IPS DF 6.9 (cell line): ENCODE measurements at regions not wholly inside any gene's neighbourhood (a gene's known extent, or its start where the extent isn't known, plus 50 kb on each side); places are given as distances from the start of the nearest gene placed in this dataset.

Experiments used
- DNase-seq: peaks from one replicate; pipeline ENCODE4 v3.0.0-alpha.2; 2013; ENCODE audit warnings: low read depth, low spot score
- H3K27ac ChIP-seq: one replicate; pipeline ENCODE4 v1.5.1; 2013; ENCODE audit warnings: low read length, control low read depth
- H3K27me3 ChIP-seq: 2 replicates; pipeline ENCODE4 v1.6.1; 2013; ENCODE audit warnings: mild to moderate bottlenecking, low read length; ENCODE audit not compliant: control insufficient read depth, insufficient read depth
- H3K36me3 ChIP-seq: 2 replicates; pipeline ENCODE4 v1.6.1; 2013; ENCODE audit warnings: low read length; ENCODE audit not compliant: control insufficient read depth, insufficient read depth
- H3K4me1 ChIP-seq: 2 replicates; pipeline ENCODE4 v1.6.1; 2013; ENCODE audit warnings: low read length; ENCODE audit not compliant: control insufficient read depth, insufficient read depth
- H3K4me3 ChIP-seq: 2 replicates; pipeline ENCODE4 v1.5.1; 2013; ENCODE audit warnings: mild to moderate bottlenecking, low read length
- H3K9me3 ChIP-seq: 2 replicates; pipeline ENCODE4 v1.6.1; 2013; ENCODE audit warnings: low read length, inconsistent platforms; ENCODE audit not compliant: control insufficient read depth, insufficient read depth
- WGBS: extraction: QIAGEN DNeasy Blood & Tissue Kit; methylation state at CpG from one replicate; pipeline ENCODE4 v1.1.7; 2013; ENCODE audit warnings: mixed read lengths, missing lambda C conversion rate; ENCODE audit not compliant: insufficient read length, insufficient coverage; 5-methylcytosine and 5-hydroxymethylcytosine counted together

- Histone ChIP-seq H3K27ac (no peak overlapping the region), H3K9me3 (no peaks in the 10 kb centered on the region), H3K36me3 (no peaks in the 10 kb centered on the region), H3K4me3 (no peak overlapping the region), H3K27me3 (no peaks in the 10 kb centered on the region), H3K4me1 (no peaks in the 10 kb centered on the region; the same call in 1 of the 2 replicates)
- no peak for DNase-seq
- WGBS: no CpG with 5 or more reads among the region's 11 CpGs
These were observed 222.9 kb upstream of the MYL2 start for GRCh38 chr12:111143271-111143670.

GRCh38 chr12:111141205-111141604 lies 220.8 kb upstream of the MYL2 start:
- no peak overlapping the region for H3K27ac ChIP-seq
- DNase-seq: no peak
- H3K36me3 ChIP-seq: no peaks in the 10 kb centered on the region
- no peaks in the 10 kb centered on the region for H3K9me3 ChIP-seq
- H3K4me3 ChIP-seq: no peak overlapping the region
- WGBS: no CpG with 5 or more reads among the region's 1 CpG
- no peaks in the 10 kb centered on the region for H3K27me3 ChIP-seq
- no peaks in the 10 kb centered on the region; the same call in 1 of the 2 replicates for H3K4me1 ChIP-seq

- Histone ChIP-seq H3K4me1 (no peaks in the 10 kb centered on the region), H3K27me3 (no peaks in the 10 kb centered on the region), H3K27ac (no peak overlapping the region), H3K36me3 (no peaks in the 10 kb centered on the region), H3K9me3 (0 out of 2 replicates have a peak, but pooled peaks cover 3% of the 10 kb centered on the region), H3K4me3 (no peak overlapping the region)
- WGBS: no CpG with 5 or more reads among the region's 8 CpGs
- no peak for DNase-seq
These were observed 217.6 kb upstream of the MYL2 start for GRCh38 chr12:111138016-111138415.

GRCh38 chr12:111135293-111135832 lies 215.0 kb upstream of the MYL2 start:
- H3K27ac ChIP-seq: no peak overlapping the region
- WGBS: no CpG with 5 or more reads among the region's 5 CpGs
- no peak overlapping the region for H3K4me3 ChIP-seq
- H3K9me3 ChIP-seq: peaks cover 3% of the 10 kb centered on the region; the same call in 1 of the 2 replicates
- no peak for DNase-seq
- no peaks in the 10 kb centered on the region for H3K36me3 ChIP-seq
- no peaks in the 10 kb centered on the region for H3K27me3 ChIP-seq
- no peaks in the 10 kb centered on the region for H3K4me1 ChIP-seq

DNA sequence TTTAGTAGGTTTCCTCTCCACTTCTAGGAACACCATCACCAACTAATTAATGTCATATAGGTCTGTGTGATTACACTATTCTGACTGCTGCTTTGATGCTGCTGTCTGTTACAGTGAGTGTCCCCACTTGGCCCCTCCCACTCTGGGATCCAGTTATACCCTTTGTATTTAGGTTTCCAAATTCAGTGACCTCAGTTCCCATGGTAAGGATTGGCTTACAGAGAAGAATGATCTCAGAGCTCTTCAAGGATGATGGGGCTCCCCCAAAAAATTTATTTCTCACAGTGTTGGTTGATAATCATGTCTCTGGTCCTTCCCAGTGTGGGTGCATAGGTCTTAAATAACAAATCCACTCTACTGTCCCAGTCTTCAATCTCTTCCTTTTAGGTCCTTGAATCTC lies 210.0 kb upstream of the MYL2 start:
- no peak overlapping the region for H3K27ac ChIP-seq
- no peaks in the 10 kb centered on the region for H3K27me3 ChIP-seq
- no peak for DNase-seq
- H3K4me3 ChIP-seq: no peak overlapping the region
- H3K36me3 ChIP-seq: no peaks in the 10 kb centered on the region
- H3K9me3 ChIP-seq: peaks cover 3% of the 10 kb centered on the region; the same call in 1 of the 2 replicates
- no peaks in the 10 kb centered on the region for H3K4me1 ChIP-seq

DNA sequence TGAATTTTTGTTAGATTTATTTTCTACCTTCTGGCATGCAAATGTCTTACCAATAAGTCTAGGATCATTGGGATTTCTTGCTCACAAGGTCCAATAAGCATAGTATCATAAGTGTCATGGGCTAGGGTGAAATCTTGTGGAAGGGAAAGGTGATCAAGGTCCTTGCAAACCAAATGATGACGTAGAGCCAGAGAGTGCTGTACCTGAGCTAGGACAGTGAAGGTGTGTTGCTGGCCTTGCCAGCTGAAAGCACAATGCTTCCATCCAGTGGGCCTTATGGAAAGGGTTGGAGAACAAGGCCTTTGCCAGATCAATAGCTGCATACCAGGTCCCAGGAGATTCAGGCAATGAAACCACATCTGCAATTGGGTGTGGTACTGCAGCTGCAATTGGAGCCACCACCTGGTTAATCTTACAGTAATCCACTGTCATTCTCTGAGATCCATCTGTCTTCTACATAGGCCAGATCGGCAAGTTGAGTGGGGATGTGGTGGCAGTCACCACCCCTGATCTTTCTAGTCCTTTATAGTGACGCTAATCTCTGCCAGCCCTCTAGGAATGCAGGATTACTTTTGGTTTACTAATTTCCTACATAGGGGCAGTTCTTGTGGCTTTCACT lies 208.9 kb upstream of the MYL2 start:
- Histone ChIP-seq H3K36me3 (no peaks in the 10 kb centered on the region), H3K27ac (no peak overlapping the region), H3K4me3 (no peak overlapping the region), H3K9me3 (peaks cover 1% of the 10 kb centered on the region; the same call in 1 of the 2 replicates), H3K4me1 (no peaks in the 10 kb centered on the region), H3K27me3 (no peaks in the 10 kb centered on the region)
- WGBS: no CpG with 5 or more reads among the region's 3 CpGs
- DNase-seq: no peak

GRCh38 chr12:111126331-111126730 lies 206.0 kb upstream of the MYL2 start:
- no peaks in the 10 kb centered on the region for H3K9me3 ChIP-seq
- H3K4me3 ChIP-seq: no peak overlapping the region
- no peaks in the 10 kb centered on the region for H3K36me3 ChIP-seq
- H3K4me1 ChIP-seq: no peaks in the 10 kb centered on the region
- no CpG with 5 or more reads among the region's 2 CpGs for WGBS
- H3K27ac ChIP-seq: no peak overlapping the region
- H3K27me3 ChIP-seq: no peaks in the 10 kb centered on the region
- no peak for DNase-seq

DNA sequence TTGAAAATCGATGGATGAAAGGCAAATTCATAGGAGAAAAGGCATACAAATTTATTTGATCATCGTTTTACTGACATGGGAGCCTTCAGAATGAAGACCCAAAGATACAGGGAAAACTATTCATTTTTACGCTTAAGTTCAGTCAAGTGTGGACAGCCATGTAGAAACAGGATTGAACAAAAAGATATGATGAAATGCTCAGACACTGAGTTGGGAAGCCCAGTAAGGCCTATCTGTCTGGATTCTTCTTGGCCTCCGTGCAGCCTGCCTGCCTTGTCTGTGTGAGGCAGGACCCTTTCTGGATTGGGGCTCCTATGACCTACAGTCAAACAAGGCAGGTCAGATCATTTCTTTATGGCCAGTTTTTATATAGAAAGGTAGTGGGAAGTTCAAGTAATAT lies 203.8 kb upstream of the MYL2 start:
- no peak for DNase-seq
- WGBS: no CpG with 5 or more reads among the region's 4 CpGs
- H3K4me1 ChIP-seq: no peaks in the 10 kb centered on the region; the same call in 1 of the 2 replicates
- no peaks in the 10 kb centered on the region for H3K9me3 ChIP-seq
- H3K36me3 ChIP-seq: no peaks in the 10 kb centered on the region
- no peak overlapping the region for H3K4me3 ChIP-seq
- no peaks in the 10 kb centered on the region for H3K27me3 ChIP-seq
- no peak overlapping the region for H3K27ac ChIP-seq

DNA sequence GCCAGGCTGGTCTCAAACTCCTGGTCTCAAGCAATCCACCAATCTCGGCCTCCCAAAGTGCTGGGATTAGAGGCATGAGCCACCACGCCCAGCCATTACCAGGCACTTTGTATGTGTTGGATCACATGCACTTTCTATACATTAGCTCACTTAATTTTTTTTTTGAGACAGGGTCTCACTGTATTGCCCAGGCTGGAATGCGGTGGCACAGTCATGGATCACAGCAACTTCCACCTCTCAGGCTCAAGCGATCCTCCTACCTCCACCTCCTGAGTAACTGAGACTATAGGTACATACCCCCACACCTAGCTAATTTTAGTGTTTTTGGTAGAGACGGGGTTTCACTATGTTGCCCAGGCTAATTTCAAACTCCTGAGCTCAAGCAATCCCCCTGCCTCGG lies 203.0 kb upstream of the MYL2 start:
- no peaks in the 10 kb centered on the region; the same call in 1 of the 2 replicates for H3K4me1 ChIP-seq
- H3K27me3 ChIP-seq: no peaks in the 10 kb centered on the region

GRCh38 chr12:111122458-111122878 lies 202.1 kb upstream of the MYL2 start:
- Histone ChIP-seq H3K4me1 (no peaks in the 10 kb centered on the region; the same call in 1 of the 2 replicates), H3K27me3 (no peaks in the 10 kb centered on the region), H3K36me3 (no peaks in the 10 kb centered on the region), H3K27ac (no peak overlapping the region), H3K9me3 (no peaks in the 10 kb centered on the region), H3K4me3 (no peak overlapping the region)
- no CpG with 5 or more reads among the region's 7 CpGs for WGBS
- DNase-seq: no peak

More for the DNA sequence above, 203.0 kb upstream of the MYL2 start:
- no peak overlapping the region for H3K27ac ChIP-seq
- no CpG with 5 or more reads among the region's 6 CpGs for WGBS
- no peak overlapping the region for H3K4me3 ChIP-seq
- H3K36me3 ChIP-seq: no peaks in the 10 kb centered on the region
- H3K9me3 ChIP-seq: no peaks in the 10 kb centered on the region
- no peak for DNase-seq

DNA sequence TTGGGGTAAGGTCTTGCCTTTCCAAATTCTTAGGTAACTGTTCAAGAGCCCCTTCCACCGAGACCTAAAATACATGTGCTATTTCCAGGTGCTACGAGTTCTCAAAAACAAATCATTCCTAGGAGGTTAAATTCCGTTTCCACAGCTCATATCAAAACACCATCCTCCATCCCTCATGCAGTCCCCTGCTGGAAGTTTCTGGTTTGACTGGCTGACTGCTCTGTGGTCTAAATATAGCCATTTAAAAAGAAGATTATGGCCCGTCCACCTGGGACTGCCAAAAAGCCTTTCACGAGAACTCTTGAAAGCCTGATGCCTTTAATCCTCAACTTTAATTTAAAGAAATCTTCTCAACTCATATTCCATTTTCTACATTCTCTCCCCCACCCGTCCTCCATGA lies 201.5 kb upstream of the MYL2 start:
- no peaks in the 10 kb centered on the region for H3K9me3 ChIP-seq
- WGBS: 100% methylated on average over 1 of the region's 6 CpGs
- no peak for DNase-seq
- H3K4me1 ChIP-seq: no peaks in the 10 kb centered on the region; the same call in 1 of the 2 replicates
- H3K27me3 ChIP-seq: no peaks in the 10 kb centered on the region
- no peak overlapping the region for H3K4me3 ChIP-seq
- H3K27ac ChIP-seq: no peak overlapping the region
- no peaks in the 10 kb centered on the region for H3K36me3 ChIP-seq
